HG02798 (cell line): ENCODE measurements at regions not wholly inside any gene's neighbourhood (a gene's known extent, or its start where the extent isn't known, plus 50 kb on each side); places are given as distances from the start of the nearest gene placed in this dataset.
"Not testable (repeated sequence)": the region's sequence is repeated elsewhere in the genome, so short reads cannot be mapped to it uniquely, and the experiment has no call there.

ENCODE experiments used
- ATAC-seq: cut with Tn5 transposase; IDR thresholded peaks from one replicate; pipeline ENCODE4 v1.9.1; 2021; ENCODE audit warnings: mild to moderate bottlenecking; ENCODE audit not compliant: unreplicated experiment, poor library complexity

DNA sequence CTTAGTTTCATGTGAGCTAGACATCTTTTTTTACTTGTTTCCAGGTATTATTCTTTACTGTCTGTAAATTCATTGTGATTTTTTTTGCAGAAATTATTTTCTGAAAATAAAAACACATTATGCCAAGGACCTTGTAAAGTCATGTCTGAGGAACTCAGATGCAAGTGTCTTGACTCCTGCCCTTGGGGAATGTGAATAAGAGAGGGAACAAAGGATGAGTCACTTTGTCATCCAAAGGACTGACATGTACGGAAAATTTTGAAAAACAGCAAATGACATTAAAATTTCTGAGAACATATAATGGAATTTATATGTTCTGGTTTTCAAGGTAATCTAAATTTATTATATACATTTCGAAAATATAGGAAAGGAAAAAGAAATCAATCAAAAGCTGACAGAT lies 660.4 kb downstream of the CD109 start:
- no peak for ATAC-seq

- ATAC-seq: no peak
Observed at GRCh38 chr6:74346936-74347535, 651.0 kb downstream of the CD109 start.

DNA sequence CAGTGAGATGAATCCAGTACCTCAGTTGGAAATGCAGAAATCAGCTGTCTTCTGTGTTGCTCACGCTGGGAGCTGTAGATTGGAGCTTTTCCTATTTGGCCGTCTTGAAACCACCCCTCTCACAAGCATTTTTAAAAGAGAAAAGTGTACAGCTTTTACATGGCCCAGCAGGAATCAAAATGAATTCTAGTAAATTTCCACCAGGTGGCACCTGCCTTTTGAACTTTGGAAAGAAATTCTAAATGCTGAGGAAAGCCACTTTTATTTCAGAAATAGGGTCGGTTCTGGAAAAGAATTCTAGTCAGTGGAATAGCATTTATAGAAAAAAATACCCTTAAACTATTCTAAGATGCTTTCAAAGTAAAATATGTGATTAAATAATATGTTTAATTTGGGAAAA lies 647.8 kb downstream of the CD109 start:
- ATAC-seq: no peak

GRCh38 chr6:74343321-74343720 lies 647.3 kb downstream of the CD109 start:
- ATAC-seq: not testable (repeated sequence)

DNA sequence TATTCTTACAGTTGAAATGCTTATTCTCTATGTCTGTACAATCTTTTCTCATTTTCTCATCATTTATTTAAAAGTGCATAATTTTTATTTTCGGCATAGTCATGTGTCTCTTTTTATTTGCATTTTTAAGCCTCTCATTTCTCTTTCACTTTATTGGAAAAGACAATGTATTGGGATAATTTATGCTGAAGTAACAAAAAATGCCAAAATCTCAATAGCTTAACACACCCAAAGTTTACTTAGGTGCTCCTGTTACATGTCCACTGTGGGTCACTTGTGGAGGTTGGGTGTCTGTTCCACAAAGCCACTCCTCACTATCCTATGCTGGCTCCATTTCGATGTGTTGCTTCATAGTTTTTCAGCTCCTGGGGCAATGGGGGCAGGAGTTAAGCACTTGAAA lies 638.7 kb downstream of the CD109 start:
- no peak for ATAC-seq

- no peak for ATAC-seq
Observed at GRCh38 chr6:74333406-74333805, 637.4 kb downstream of the CD109 start.

DNA sequence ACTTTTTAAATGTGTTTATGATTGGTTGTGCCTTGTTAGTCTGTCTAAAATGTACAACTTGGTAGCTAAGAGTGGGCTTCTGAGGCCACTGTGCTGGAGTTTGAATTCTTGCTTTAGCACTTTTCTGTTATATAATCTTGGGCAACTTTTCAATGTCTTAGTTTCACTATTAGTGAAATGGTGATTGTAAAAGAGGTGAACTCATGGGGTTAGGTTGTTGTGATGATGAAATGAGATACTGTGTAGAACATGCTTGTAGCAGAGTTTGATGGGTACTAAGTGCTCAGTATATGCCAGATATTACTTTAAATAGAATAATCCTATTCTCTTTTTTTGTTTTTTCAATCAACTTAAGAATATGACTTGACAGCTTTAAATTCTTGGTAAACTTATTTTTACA lies 624.7 kb downstream of the CD109 start:
- no peak for ATAC-seq

DNA sequence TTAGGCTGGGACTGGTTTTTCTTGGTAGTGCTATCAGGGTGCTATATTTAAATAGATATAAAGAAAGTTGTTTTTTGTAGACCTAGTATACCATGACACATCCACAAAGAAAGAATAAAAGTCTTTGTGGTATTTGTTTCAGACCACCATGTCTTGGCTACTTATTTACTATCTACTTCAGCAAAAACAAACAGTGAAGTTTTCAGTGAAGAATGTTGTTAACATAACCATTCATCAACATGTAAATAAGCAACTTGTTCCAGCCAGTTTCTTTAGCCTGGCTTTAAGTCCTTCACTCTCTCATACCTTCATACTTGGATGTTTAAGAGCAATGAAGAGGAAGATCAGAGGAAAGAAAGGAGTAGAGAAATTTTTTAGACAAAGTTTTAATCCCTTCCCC lies 624.1 kb downstream of the CD109 start:
- no peak for ATAC-seq

GRCh38 chr6:74319292-74319691 lies 623.3 kb downstream of the CD109 start:
- ATAC-seq: no peak

- no peak for ATAC-seq
Observed at GRCh38 chr6:74318738-74319137, 622.7 kb downstream of the CD109 start.

DNA sequence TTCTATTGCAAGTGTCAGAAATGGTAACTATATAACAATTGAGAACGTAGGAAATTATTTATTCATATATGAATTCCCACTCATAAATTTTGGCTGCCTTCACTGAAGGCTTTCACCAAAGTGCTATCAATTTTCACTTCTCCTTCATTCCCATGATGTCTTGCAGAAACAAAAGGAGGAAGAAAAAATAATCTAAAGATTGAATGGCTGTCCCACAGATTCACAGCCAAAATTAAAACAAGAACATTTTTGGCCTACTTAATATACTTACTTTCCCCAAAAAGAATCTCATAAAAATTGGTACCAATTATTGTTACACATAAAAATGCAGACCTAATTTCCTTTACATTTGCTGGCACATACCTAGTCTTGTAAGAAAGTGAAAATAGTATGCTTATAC lies 616.1 kb downstream of the CD109 start:
- ATAC-seq: no peak

GRCh38 chr6:74311431-74311830 lies 615.4 kb downstream of the CD109 start:
- ATAC-seq: no peak

DNA sequence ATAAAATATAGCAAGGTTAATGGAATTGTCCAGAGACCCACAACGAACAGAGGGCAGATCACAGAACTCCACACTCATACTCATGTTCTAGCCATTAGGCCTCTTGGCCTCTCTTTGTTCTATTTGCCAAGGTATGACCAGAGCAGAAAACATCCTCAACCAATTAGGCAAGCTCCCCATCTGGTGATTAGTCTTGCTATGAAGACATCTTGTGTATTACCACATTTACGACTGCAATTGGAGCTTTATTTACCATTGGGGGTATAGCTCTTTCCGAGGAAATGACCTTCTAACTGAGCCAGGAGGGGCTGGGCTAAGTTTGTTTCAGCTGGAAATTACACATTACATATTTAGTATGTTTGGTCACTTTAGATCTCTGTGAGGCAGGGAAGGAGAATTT lies 593.9 kb downstream of the CD109 start:
- ATAC-seq: no peak

DNA sequence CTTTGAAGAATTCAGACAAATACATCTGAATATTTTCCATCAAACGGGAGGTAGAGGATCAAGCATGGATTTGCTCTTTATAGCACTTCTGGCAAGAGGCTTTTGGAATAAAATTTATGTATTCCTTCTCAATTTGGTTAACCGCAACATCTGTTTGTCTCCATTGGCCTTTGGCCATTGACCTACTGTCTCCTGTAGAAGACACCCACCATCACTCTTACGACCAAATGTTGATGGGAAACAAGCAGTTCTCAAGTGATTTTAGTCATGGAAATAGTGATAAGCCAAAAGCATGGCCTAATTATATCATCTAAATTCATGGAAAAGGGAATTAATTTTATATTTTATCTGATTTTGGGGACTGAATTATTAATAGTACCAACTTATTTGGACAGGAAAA lies 591.9 kb downstream of the CD109 start:
- ATAC-seq: no peak

- ATAC-seq: no peak
Observed at GRCh38 chr6:74287441-74287840, 591.4 kb downstream of the CD109 start.

GRCh38 chr6:74284284-74284683 lies 588.3 kb downstream of the CD109 start:
- no peak for ATAC-seq

- no peak for ATAC-seq
Observed at GRCh38 chr6:74283532-74283931, 587.5 kb downstream of the CD109 start.

DNA sequence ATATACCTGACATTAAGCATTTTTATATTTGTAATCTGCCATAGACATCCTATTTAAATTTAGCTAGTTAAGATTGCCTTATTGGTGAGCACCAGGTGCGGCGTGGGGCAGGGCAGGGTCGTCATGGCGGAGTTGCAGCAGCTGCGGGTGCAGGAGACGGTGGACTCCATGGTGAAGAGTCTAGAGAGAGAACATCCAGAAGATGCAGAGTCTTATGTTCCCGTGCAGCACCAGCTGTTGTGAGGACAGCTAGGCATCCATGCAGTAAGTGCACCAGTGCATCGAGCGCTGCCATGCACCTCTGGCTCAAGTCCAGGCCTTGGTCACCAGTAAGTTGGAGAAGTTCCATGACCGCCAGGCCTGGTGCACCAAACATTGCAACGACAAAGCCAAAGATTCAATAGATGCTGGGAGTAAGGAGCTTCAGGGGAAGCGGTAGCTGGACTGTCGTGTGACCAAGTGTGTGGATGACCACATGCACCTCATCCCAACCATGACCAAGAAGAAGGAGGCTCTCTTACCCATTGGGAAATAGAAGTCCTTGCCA lies 586.2 kb downstream of the CD109 start:
- ATAC-seq: no peak

DNA sequence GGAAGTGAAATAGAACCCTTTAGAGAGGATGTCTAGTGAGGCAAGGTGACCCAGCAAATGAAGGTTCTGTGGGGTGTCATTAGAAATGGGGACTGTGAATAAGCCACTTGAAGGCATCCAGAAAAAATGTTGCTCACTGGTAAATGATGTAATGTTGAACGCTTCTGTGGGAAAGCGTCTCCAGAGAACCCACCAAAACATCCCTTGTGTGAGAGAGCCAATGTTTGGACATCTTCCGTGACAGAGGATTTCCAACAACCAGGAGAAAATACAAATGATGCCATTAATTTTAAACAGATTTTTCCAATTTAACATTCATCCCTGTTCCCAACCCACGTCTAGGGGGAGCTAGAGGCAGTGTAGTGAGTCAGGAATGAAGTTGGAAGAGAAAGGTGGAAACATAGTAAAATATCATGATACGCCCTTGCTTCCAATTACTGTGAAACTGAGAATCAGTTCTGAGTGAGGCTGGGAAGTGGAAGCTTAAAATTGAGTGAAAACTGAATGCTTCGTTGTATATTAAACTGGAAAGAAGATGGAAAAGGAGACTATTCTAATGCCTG lies 584.2 kb downstream of the CD109 start:
- no peak for ATAC-seq

- no peak for ATAC-seq
Observed at GRCh38 chr6:74277777-74278186, 581.8 kb downstream of the CD109 start.

DNA sequence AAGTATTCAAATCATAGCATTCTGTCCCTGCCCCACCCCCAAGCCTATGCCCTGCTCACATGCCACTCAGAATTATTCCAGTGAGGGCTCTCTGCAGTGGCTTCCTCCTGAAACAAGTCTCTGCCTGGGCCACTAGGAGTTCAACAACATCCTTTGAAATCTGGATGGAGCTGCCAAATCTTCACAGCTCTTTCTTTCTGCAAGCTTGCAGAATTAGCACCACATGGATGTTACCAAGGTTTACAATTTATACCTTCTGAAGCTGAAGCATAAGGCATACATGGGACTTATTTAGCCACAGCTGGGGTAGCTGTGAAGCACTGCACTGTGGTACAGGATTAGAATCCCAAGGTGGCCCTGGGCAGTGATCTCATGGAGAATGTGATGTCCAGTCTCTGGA lies 577.5 kb downstream of the CD109 start:
- ATAC-seq: no peak

DNA sequence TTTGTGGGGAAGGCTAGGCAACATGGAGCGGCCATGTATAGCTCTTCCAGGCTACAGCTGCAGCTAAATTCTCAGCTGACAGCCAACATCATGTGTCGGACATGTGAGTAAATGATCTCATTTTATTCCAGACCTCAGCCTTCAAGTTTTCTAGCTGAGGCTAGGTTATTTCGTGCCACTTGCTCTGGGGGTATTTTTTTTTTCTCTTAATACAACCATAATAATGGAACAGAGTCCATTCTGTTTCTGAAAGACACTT lies 573.5 kb downstream of the CD109 start:
- ATAC-seq: no peak
